ENCODE measurements at regions not wholly inside any gene's neighbourhood (a gene's known extent, or its start where the extent isn't known, plus 50 kb on each side); places are given as distances from the start of the nearest gene placed in this dataset.

GRCh38 chr18:59752666-59753065, 55.4 kb upstream of the CCBE1 start:
- TF ChIP-seq, protein P1, sequence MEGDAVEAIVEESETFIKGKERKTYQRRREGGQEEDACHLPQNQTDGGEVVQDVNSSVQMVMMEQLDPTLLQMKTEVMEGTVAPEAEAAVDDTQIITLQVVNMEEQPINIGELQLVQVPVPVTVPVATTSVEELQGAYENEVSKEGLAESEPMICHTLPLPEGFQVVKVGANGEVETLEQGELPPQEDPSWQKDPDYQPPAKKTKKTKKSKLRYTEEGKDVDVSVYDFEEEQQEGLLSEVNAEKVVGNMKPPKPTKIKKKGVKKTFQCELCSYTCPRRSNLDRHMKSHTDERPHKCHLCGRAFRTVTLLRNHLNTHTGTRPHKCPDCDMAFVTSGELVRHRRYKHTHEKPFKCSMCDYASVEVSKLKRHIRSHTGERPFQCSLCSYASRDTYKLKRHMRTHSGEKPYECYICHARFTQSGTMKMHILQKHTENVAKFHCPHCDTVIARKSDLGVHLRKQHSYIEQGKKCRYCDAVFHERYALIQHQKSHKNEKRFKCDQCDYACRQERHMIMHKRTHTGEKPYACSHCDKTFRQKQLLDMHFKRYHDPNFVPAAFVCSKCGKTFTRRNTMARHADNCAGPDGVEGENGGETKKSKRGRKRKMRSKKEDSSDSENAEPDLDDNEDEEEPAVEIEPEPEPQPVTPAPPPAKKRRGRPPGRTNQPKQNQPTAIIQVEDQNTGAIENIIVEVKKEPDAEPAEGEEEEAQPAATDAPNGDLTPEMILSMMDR (conservative IDR thresholded peaks at IDR 0.05): no peak
- TF ChIP-seq EZH2 (IDR thresholded peaks at IDR 0.05; ENCODE audit: low read depth): no peak
